ENCODE measurements at regions not wholly inside any gene's neighbourhood (a gene's known extent, or its start where the extent isn't known, plus 50 kb on each side); places are given as distances from the start of the nearest gene placed in this dataset.
"Not testable (repeated sequence)": the region's sequence is repeated elsewhere in the genome, so short reads cannot be mapped to it uniquely, and the experiment has no call there.

DNA sequence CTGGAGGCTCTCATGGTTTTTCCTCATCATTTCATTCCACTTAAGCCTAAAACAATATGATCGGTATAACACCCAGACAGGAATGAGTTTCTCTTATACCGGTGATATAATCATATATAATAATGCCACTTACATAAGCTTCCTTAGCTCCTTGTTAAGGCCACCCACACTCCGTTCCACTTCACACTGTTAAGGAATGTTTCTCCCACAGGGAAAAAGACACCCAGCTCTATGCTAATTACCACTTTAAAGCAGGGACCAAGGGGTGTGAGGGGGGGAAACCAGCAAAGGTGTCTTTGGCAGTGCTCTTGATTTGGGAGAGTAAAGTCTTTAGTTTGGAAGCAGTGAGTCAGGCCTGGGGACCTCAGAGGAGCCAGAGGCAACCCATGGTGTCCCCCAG, 245.4 kb downstream of the NPIPA7 start:
- not testable (repeated sequence) for H3K4me3 ChIP-seq (ENCODE audit: low read depth, low read length); DNase-seq (ENCODE audit: low read depth)

DNA sequence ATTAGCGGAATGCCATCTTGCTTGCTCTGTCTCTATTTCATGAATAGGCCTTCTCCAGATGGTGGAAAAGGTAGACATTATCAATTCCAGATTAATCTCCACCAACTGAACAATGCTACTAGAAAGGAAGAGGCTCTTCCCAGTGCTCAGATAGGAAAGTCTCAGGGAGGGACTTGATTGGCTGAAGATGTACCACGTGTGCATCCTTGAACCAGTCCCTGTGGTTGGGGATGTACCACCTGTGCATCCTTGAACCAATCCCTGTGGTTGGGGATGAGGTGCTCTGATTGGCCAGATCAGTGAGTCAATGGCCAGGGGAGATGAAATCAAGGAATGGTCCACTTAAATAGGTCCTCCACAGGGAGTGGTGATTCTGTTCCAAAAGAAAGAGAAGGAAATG, 246.2 kb downstream of the NPIPA7 start:
- not testable (repeated sequence) for H3K4me3 ChIP-seq (ENCODE audit: low read depth, low read length); DNase-seq (ENCODE audit: low read depth)

DNA sequence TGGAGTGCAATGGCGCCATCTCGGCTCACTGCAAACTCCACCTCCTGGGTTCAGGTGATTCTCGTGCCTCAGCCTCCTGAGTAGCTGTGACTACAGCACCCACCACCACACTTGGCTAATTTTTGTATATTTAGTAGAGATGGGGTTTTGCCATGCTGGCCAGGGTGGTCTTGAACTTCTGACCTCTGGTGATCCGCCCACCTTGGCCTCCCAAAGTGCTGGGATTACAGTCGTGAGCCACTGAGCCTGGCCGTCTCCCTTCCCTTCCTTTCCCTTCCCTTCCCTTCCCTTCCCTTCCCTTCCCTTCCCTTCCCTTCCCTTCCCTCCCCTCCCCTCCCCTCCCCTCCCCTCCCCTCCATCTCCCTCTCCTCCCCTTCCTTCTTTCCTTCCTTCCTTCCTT, 248.9 kb downstream of the NPIPA7 start:
- not testable (repeated sequence) for H3K4me3 ChIP-seq (ENCODE audit: low read depth, low read length); DNase-seq (ENCODE audit: low read depth)

DNA sequence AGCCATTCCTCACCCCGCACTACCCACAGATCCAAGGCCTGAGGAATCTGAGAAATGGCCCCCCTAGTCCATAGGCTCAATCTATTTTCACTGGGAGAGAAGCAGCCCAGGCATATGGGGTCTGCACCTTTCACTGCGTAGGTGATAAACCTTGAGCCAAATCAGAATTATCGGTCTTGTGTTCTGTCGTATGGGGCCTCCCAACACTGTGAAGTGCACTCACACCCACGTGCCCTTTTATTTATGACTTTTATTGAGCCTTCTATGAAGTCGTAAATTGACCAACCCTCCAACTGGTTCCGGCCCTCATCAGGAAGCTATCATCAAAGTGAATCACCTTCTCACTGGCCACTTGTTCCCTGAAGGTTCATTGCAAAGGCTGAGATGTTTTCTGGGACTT, 259.3 kb downstream of the NPIPA7 start:
- not testable (repeated sequence) for H3K4me3 ChIP-seq (ENCODE audit: low read depth, low read length); DNase-seq (ENCODE audit: low read depth)

DNA sequence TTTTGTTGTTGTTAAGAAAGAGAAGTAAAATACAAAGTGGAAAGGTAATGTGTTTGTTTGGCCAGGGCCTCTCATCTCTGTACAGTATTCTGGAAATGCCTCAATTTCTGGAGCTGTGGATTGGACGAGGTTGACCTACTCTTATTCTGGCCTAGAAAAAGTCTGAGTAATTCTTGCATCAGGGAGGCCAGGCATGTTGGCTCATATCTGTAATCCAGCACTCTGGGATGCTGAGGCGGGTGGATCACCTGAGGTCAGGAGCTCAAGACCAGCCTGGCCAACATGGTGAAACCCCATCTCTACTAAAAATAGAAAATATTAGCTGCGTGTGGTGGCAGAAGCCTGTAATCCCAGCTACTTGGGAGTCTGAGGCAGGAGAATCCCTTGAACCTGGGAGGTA, 259.8 kb downstream of the NPIPA7 start:
- not testable (repeated sequence) for H3K4me3 ChIP-seq (ENCODE audit: low read depth, low read length); DNase-seq (ENCODE audit: low read depth)

DNA sequence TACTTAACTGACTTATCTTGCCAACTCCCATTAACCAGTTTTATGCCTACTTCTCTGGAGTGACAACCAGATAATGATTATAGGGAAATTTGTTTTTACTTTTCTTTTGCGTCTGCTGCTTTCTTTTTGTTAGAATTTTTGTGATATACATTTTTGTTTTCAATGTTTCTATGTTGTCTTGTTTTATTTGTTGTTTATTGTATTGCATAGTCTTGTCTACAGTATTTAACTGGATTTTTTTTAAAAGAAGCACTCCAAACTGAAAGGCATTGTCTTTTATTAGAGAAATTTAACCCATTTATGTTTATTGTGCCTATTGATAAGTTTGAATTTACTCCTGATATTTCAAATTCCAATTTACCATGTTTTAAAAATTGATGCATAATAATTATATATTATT, 264.9 kb downstream of the NPIPA7 start:
- H3K4me3 ChIP-seq (ENCODE audit: low read depth, low read length); DNase-seq (ENCODE audit: low read depth): not testable (repeated sequence)

DNA sequence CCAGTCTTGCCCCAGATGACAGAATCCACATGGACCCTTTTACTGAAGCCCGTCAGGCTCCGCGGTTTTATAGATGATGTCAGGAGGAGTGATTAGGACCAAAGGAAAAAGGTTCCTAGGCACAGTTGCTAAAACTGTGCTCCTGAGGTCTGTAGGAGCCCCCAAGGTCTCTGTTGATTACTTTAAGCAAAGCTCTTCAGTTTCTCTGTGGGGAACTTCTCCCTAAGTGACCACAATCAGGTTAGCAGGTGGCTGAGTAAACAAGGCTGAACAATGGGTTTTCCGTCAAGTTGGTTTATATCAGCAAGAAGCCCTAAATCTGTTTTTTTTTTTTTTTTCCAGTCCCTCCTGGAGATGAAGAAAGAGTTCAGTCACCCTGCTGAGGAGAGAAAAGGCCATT, 269.1 kb downstream of the NPIPA7 start:
- DNase-seq (ENCODE audit: low read depth); H3K4me3 ChIP-seq (ENCODE audit: low read depth, low read length): not testable (repeated sequence)

DNA sequence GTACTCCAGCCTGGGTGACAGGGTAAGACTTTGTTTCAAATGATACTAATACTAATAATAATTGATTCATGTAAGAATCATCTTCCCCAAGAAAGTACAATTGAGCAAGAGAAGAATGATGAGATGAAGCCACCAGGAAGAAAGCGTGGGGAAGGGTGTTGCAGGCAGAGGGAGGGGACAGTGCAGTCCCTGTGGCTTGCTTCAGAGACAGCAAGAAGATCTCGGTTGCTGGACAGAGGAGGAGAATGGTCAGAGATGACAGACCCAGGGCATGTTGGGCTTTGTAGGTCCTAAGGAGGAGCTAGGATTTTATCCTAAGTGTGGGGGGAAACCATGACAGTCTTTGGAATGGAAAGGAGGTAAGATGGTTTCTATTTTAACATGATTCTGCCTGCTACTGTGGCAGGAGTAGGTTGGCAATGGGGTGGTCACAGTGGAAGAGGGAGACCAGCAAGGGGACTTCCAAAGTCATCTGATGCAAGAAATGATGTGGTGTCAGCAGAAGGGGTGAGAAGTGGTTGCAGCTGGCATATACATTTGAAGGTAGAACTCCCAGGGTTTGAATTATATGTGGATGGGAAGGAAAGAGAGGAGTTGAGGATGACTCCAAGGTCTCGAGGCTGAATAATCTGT, 293.4 kb downstream of the NPIPA7 start:
- H3K4me3 ChIP-seq (ENCODE audit: low read depth, low read length); DNase-seq (ENCODE audit: low read depth): not testable (repeated sequence)

DNA sequence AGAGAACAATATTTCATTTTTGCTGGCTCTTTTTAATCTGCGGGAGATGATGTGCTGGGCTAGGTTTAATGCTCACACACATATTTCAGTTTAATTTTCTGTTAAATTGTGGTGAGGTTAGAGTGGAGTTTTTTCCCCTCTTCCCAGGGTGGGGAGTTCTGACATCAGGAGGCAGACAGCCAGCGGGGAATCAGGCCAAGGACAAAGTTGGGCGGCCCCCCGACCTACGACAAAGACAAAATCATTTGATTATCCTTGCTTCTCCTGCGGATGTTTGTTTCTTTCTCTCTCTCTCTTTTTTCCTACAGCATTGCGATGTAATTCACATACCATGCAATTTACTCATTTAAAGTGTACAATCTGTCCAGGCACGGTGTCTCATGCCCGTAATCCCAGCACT, 295.9 kb downstream of the NPIPA7 start:
- not testable (repeated sequence) for DNase-seq (ENCODE audit: low read depth); H3K4me3 ChIP-seq (ENCODE audit: low read depth, low read length)

DNA sequence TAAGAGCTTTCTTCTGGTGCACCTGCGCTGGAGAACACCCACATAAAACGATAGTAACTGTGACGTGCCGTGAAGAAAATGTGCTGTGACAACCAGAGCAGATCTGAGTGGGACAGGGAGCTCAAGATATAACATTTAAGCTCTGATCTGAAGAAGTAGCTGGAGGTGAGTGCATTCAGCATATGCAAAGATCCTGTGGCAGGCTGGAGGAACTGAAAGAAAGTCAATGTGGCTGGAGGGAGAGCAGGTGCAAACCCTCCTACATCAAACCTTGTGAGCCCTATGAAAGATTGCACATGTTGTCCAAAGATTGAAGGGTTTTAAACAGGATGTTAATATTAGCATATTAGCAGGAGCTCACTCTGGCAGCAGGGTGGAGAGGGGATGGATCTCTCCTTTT, 342.9 kb downstream of the NPIPA7 start:
- DNase-seq (ENCODE audit: low read depth); H3K4me3 ChIP-seq (ENCODE audit: low read depth, low read length): not testable (repeated sequence)

DNA sequence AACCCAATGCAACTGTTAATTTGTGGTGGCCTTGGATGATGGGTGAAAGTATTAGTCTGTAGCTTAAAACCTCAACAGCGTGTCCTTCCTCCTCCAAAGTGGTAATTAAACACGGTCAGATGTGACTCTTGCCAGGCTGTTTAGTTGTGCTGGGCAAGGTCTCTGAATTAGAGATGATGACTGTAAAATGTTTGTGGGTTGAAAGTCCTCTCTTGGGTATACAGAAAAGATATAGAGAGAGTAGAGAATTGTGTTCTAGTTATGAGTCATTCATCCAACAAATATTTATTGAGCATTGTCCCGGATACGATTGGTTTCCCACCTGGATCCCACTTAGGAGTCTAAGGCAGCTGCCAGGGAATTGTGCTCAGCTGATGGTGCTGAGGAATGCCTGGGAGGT, 343.7 kb downstream of the NPIPA7 start:
- not testable (repeated sequence) for H3K4me3 ChIP-seq (ENCODE audit: low read depth, low read length); DNase-seq (ENCODE audit: low read depth)

DNA sequence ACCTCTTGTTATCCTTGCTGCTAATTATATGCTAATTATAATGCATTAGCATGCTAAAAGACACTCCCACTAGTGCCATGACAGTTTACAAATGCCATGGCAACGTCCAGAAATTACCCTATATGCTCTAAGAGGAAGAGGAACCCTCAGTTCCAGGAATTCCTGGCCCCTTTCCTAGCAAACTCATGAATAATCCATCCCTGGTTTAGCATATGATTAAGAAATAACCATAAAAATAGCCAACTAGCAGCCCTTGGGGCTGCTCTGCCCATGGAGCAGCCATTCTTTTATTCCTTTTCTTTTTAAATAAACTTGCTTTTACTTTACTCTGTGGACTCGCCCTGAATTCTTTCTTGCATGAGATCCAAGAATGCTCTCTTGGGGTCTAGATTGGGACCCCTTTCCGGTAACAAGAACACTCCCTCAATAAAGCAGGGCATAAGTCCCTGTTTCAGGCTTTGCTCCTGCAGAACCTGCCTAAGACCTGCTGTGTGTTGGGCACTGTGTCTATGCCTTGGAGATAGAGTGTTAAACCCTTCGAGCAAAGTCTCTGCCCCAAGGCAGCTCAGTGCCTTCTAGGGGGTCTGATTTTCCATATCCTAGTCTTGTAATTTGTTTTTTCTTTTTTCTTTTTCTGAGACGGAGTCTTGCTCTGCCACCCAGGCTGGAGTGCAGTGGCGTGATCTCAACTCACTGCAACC, 345.0 kb downstream of the NPIPA7 start:
- not testable (repeated sequence) for DNase-seq (ENCODE audit: low read depth); H3K4me3 ChIP-seq (ENCODE audit: low read depth, low read length)

DNA sequence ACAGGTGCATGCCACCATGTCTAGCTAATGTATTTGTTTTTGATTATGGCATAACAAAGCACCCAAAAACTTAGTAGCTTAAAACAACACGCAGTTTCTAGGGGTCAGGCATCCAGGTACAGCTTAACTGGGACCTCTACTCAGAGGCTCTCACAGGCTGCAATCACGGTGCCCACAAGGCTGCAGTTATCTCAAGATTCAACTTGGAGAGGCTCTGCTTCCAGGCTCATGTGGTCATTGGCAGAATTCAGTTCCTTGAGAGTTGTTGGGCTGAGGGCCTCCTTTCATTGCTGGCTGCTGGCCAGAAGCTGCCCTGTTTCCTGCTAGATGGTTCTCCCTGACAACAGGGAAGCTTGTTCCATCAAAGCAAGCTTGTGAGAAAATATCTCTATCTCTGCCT, 348.1 kb downstream of the NPIPA7 start:
- not testable (repeated sequence) for H3K4me3 ChIP-seq (ENCODE audit: low read depth, low read length); DNase-seq (ENCODE audit: low read depth)

DNA sequence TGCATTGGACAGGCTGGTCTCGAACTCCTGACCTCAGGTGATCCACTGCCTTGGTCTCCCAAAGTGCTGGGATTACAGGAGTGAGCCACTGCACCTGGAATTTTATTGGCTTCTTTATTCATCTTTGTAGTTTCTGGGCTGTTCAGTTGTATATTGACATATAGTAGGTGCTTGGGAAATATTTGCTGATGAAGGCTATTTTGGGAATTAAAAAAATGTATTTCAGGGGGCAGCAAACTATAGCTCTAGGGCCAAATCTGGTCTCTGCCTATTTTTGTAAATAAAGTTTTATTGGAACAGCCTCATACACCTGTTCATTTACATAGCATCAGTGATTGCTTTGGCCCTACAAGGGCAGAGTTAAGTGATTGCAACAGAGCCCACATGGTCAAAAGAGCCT, 363.6 kb downstream of the NPIPA7 start:
- DNase-seq (ENCODE audit: low read depth); H3K4me3 ChIP-seq (ENCODE audit: low read depth, low read length): not testable (repeated sequence)

DNA sequence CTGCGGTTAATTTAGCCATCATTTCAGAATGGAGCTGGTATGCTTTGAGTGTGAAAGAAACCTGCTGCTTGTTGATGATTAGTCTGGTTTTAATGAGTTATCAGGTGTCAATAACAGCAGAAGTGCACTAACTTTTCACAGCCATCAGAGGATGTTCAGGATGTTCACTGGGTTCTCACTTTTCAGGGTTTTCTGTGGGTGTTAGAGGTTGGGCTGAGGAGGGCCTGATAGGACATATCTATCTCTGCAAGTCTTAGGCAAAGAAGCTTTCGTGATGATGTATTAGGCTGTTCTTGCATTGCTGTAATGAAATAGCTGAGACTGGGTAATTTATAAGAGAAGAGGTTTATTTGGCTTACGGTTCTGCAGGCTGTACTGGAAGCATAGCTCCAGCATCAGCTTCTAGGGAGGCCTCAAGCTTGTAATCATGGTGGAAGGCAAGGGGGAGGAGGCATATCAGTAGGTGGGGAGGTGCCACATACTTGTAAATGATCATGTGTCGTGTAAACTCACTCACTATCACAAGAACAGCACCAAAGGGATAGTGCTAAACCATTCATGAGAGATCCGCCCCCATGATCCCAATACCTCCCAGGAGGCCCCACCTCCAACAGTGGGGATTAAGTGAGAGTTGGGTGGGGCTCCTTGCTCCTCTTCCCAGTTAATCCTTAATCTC, 376.2 kb downstream of the NPIPA7 start:
- DNase-seq (ENCODE audit: low read depth); H3K4me3 ChIP-seq (ENCODE audit: low read depth, low read length): not testable (repeated sequence)

Measured in GM12865 (cell line).